ENCODE measurements at regions not wholly inside any gene's neighbourhood (a gene's known extent, or its start where the extent isn't known, plus 50 kb on each side); places are given as distances from the start of the nearest gene placed in this dataset.

DNA sequence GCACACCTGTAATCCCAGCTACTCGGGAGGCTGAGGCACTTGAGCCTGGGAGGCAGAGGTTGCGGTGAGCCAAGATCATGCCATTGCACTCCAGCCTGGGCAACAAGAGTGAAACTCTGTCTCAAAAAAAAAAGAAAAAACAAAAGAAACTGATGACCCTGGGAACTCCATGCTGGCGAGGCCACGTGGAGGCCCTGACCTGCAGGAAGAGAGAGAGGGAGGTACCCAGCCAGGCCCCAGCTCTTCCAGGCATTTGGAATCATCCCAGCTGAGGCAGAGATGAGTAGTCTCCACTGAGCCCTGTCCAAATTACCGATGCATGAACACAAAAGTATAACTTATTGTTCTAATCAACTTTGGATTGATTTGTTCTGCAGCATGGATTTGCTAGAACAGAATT lies 132.0 kb upstream of the ZBTB40 start:
- no peak for TF ChIP-seq EZH2 (IDR thresholded peaks at IDR 0.05)
- TF ChIP-seq CTCF (IDR thresholded peaks at IDR 0.05), result no peak

Data from neural progenitor cell (in vitro differentiated cells).